ENCODE measurements at regions not wholly inside any gene's neighbourhood (a gene's known extent, or its start where the extent isn't known, plus 50 kb on each side); places are given as distances from the start of the nearest gene placed in this dataset.

- no peak overlapping the region for H3K4me3 ChIP-seq (replicated peaks in 1 of 2; ENCODE audit: low read depth in 2 of 2, low read length in 2 of 2)
- DNase-seq (ENCODE audit: low read depth in 2 of 2) = no peak
- no peak for TF ChIP-seq CTCF (IDR thresholded peaks at IDR 0.05; ENCODE audit: low read depth, low read length)
Measured at GRCh38 chr7:28231176-28231575, 50.6 kb upstream of the JAZF1 start.

- H3K4me3 ChIP-seq (replicated peaks in 1 of 2; ENCODE audit: low read depth in 2 of 2, low read length in 2 of 2) = no peak overlapping the region
- TF ChIP-seq CTCF (IDR thresholded peaks at IDR 0.05; ENCODE audit: low read depth, low read length) = no peak
- DNase-seq (ENCODE audit: low read depth in 2 of 2) = no peak
Measured at GRCh38 chr7:28236560-28236959, 56.0 kb upstream of the JAZF1 start.

GRCh38 chr7:28237363-28237762 is 56.8 kb upstream of the JAZF1 start:
- no peak for TF ChIP-seq CTCF (IDR thresholded peaks at IDR 0.05; ENCODE audit: low read depth, low read length)
- no peak overlapping the region for H3K4me3 ChIP-seq (replicated peaks in 1 of 2; ENCODE audit: low read depth in 2 of 2, low read length in 2 of 2)
- DNase-seq (ENCODE audit: low read depth in 2 of 2) = no peak

GRCh38 chr7:28239823-28240204 is 59.2 kb upstream of the JAZF1 start:
- TF ChIP-seq CTCF (IDR thresholded peaks at IDR 0.05; ENCODE audit: low read depth, low read length) = no peak
- H3K4me3 ChIP-seq (replicated peaks in 1 of 2; ENCODE audit: low read depth in 2 of 2, low read length in 2 of 2) = no peak overlapping the region
- DNase-seq (ENCODE audit: low read depth in 2 of 2) = no peak

DNA sequence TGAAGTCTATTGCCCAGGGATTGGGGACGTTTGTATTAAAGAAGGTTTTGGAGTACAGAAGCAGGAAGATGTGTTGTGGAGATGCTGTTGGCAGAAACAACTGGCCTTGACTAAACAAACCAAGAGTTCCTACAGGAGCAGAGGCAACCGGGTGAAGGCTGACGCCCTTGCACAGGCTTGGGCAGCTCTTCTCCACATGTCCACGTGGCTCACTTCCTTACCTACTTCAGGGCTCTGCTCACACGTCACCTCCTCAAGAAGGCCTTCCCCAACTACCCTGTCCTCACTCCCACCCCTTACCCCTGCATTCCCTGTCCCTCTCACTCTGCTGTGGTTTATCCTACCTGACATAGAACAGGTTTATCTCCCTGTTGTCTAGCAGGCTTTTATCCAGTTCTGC is 59.9 kb upstream of the JAZF1 start:
- no peak overlapping the region for H3K4me3 ChIP-seq (replicated peaks in 1 of 2; ENCODE audit: low read depth in 2 of 2, low read length in 2 of 2)
- no peak for DNase-seq (ENCODE audit: low read depth in 2 of 2)
- TF ChIP-seq CTCF (IDR thresholded peaks at IDR 0.05; ENCODE audit: low read depth, low read length) = no peak

- TF ChIP-seq CTCF (IDR thresholded peaks at IDR 0.05; ENCODE audit: low read depth, low read length) = no peak
- no peak for DNase-seq (ENCODE audit: low read depth in 2 of 2)
- no peak overlapping the region for H3K4me3 ChIP-seq (replicated peaks in 1 of 2; ENCODE audit: low read depth in 2 of 2, low read length in 2 of 2)
Measured at GRCh38 chr7:28243861-28244260, 63.3 kb upstream of the JAZF1 start.

DNA sequence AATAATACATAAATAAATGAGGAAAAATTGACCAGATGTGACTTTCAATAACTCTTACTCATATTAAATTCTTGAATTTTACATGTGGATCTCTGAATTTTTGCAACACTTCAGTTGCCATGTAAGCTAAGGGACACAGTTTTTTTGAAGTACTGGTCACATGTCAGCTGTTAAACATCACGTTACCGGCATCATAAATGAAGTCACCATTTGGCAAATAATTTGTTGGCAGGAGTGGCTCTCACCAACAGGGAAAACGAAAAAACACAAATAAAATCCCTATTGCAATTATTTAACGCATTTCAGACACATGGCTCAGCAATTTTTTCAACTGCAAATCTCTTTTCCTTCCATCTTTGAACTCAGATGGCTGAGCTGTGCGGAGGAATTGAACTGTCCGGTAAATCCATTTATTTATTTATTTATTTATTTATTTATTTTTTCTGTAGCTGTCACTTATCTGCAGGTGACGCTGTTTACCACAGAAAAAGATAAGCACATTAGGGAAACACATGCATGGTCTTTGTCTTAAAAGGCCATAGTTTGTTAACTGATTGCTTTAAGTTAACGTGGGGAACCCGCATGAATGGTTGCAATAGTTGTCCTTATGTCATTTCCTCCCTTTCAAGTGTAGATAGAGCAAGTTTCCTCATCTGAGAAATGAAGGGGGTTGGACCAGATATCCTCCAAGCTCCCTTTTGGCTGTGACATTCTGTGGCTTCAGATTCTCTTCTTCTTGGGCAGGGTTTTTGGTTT is 64.7 kb upstream of the JAZF1 start:
- H3K4me3 ChIP-seq (replicated peaks in 1 of 2; ENCODE audit: low read depth in 2 of 2, low read length in 2 of 2) = no peak overlapping the region
- peak in 1 of 2 donors; percentile 0 for DNase-seq (ENCODE audit: low read depth in 2 of 2)
- TF ChIP-seq CTCF (IDR thresholded peaks at IDR 0.05; ENCODE audit: low read depth, low read length) = no peak

All from cardiac fibroblast (primary cell).